ENCODE measurements at regions not wholly inside any gene's neighbourhood (a gene's known extent, or its start where the extent isn't known, plus 50 kb on each side); places are given as distances from the start of the nearest gene placed in this dataset.

- no peak overlapping the region for H3K27ac Mint-ChIP-seq
- intact Hi-C loops (cut with micrococcal nuclease) = loop anchor here (10.0 kb wide), 1 partner anchor 64 kb away; no protein-coding TSS in a partner anchor
- Histone ChIP-seq H3K36me3 (ENCODE audit: insufficient read depth, low read length) (no peaks in the 10 kb centered on the region), H3K9me3 (ENCODE audit: control insufficient read depth in 1 of 2, low read length in 2 of 2) (no peaks in the 10 kb centered on the region), H3K4me3 (ENCODE audit: low read length in 2 of 2) (no peak overlapping the region), H3K4me1 (ENCODE audit: insufficient read depth, low read length) (no peaks in the 10 kb centered on the region), H3K27me3 (ENCODE audit: insufficient read depth, low read length) (no peaks in the 10 kb centered on the region), H3K27ac (ENCODE audit: low read depth, low read length) (no peak overlapping the region)
- ChIA-PET POLR2A (ENCODE audit: partially characterized antibody) (no interaction called here), CTCF (ENCODE audit: partially characterized antibody) (no interaction called here)
- peaks cover 6 to 34% (median 22%) of the 10 kb centered on the region in 8 donors for H3K9me3 Mint-ChIP-seq
- H3K27me3 Mint-ChIP-seq = no peaks in the 10 kb centered on the region
- no peak for DNase-seq
- no peaks in the 10 kb centered on the region for H3K4me1 Mint-ChIP-seq
- no peaks in the 10 kb centered on the region for H3K36me3 Mint-ChIP-seq
- no peak overlapping the region for H3K4me3 Mint-ChIP-seq
Observed at GRCh38 chr16:62370445-62370844, 334.2 kb upstream of the CDH8 start.

GRCh38 chr16:62363501-62363900, 327.3 kb upstream of the CDH8 start:
- DNase-seq = no peak
- H3K4me1 ChIP-seq (ENCODE audit: insufficient read depth, low read length) = no peaks in the 10 kb centered on the region
- POLR2A ChIA-PET (ENCODE audit: partially characterized antibody) = no interaction called here
- no peaks in the 10 kb centered on the region for H3K27me3 ChIP-seq (ENCODE audit: insufficient read depth, low read length)
- H3K4me3 ChIP-seq (ENCODE audit: low read length in 2 of 2) = no peak overlapping the region
- no peaks in the 10 kb centered on the region for H3K9me3 ChIP-seq (ENCODE audit: control insufficient read depth in 1 of 2, low read length in 2 of 2)
- H3K27ac Mint-ChIP-seq = no peak overlapping the region
- H3K27ac ChIP-seq (ENCODE audit: low read depth, low read length) = no peak overlapping the region
- peaks cover 2 to 40% (median 22%) of the 10 kb centered on the region in 8 donors for H3K9me3 Mint-ChIP-seq
- H3K4me1 Mint-ChIP-seq = no peaks in the 10 kb centered on the region
- no peaks in the 10 kb centered on the region for H3K27me3 Mint-ChIP-seq
- no peak overlapping the region for H3K4me3 Mint-ChIP-seq
- CTCF ChIA-PET (ENCODE audit: partially characterized antibody) = no interaction called here
- intact Hi-C loops (cut with micrococcal nuclease) = no loop called here
- no peaks in the 10 kb centered on the region for H3K36me3 ChIP-seq (ENCODE audit: insufficient read depth, low read length)
- H3K36me3 Mint-ChIP-seq = no peaks in the 10 kb centered on the region

- Histone ChIP-seq H3K4me3 (ENCODE audit: low read length in 2 of 2) (no peak overlapping the region), H3K4me1 (ENCODE audit: insufficient read depth, low read length) (no peaks in the 10 kb centered on the region), H3K9me3 (ENCODE audit: control insufficient read depth in 1 of 2, low read length in 2 of 2) (no peaks in the 10 kb centered on the region), H3K36me3 (ENCODE audit: insufficient read depth, low read length) (no peaks in the 10 kb centered on the region), H3K27me3 (ENCODE audit: insufficient read depth, low read length) (no peaks in the 10 kb centered on the region), H3K27ac (ENCODE audit: low read depth, low read length) (no peak overlapping the region)
- no peak for DNase-seq
- Mint-ChIP-seq H3K4me3 (no peak overlapping the region), H3K27me3 (no peaks in the 10 kb centered on the region), H3K36me3 (no peaks in the 10 kb centered on the region), H3K4me1 (no peaks in the 10 kb centered on the region), H3K27ac (no peak overlapping the region), H3K9me3 (peaks cover 3 to 28% (median 17%) of the 10 kb centered on the region in 8 donors)
- ChIA-PET POLR2A (ENCODE audit: partially characterized antibody) (no interaction called here), CTCF (ENCODE audit: partially characterized antibody) (no interaction called here)
- intact Hi-C loops (cut with micrococcal nuclease) = no loop called here
Observed at GRCh38 chr16:62353355-62353754, 317.1 kb upstream of the CDH8 start.

- H3K27me3 ChIP-seq (ENCODE audit: insufficient read depth, low read length) = no peaks in the 10 kb centered on the region
- Mint-ChIP-seq H3K4me3 (no peak overlapping the region), H3K27ac (no peak overlapping the region), H3K27me3 (no peaks in the 10 kb centered on the region), H3K4me1 (no peaks in the 10 kb centered on the region), H3K9me3 (peaks cover 5 to 39% (median 17%) of the 10 kb centered on the region in 8 donors), H3K36me3 (no peaks in the 10 kb centered on the region)
- POLR2A ChIA-PET (ENCODE audit: partially characterized antibody) = no interaction called here
- intact Hi-C loops (cut with micrococcal nuclease) = no loop called here
- H3K4me3 ChIP-seq (ENCODE audit: low read length in 2 of 2) = no peak overlapping the region
- no peak overlapping the region for H3K27ac ChIP-seq (ENCODE audit: low read depth, low read length)
- no peaks in the 10 kb centered on the region for H3K9me3 ChIP-seq (ENCODE audit: control insufficient read depth in 1 of 2, low read length in 2 of 2)
- DNase-seq = no peak
- CTCF ChIA-PET (ENCODE audit: partially characterized antibody) = no interaction called here
- H3K36me3 ChIP-seq (ENCODE audit: insufficient read depth, low read length) = no peaks in the 10 kb centered on the region
- no peaks in the 10 kb centered on the region for H3K4me1 ChIP-seq (ENCODE audit: insufficient read depth, low read length)
Observed at GRCh38 chr16:62342216-62342615, 306.0 kb upstream of the CDH8 start.

- ChIA-PET POLR2A (ENCODE audit: partially characterized antibody) (no interaction called here), CTCF (ENCODE audit: partially characterized antibody) (no interaction called here)
- no peak overlapping the region for H3K27ac ChIP-seq (ENCODE audit: low read depth, low read length)
- no peaks in the 10 kb centered on the region for H3K27me3 ChIP-seq (ENCODE audit: insufficient read depth, low read length)
- no peaks in the 10 kb centered on the region for H3K9me3 ChIP-seq (ENCODE audit: control insufficient read depth in 1 of 2, low read length in 2 of 2)
- Mint-ChIP-seq H3K4me1 (no peaks in the 10 kb centered on the region), H3K9me3 (peaks cover 3 to 26% (median 22%) of the 10 kb centered on the region in 8 donors), H3K27me3 (no peaks in the 10 kb centered on the region), H3K27ac (no peak overlapping the region), H3K36me3 (no peaks in the 10 kb centered on the region), H3K4me3 (no peak overlapping the region)
- no peaks in the 10 kb centered on the region for H3K4me1 ChIP-seq (ENCODE audit: insufficient read depth, low read length)
- no peak overlapping the region for H3K4me3 ChIP-seq (ENCODE audit: low read length in 2 of 2)
- intact Hi-C loops (cut with micrococcal nuclease) = no loop called here
- no peak for DNase-seq
- no peaks in the 10 kb centered on the region for H3K36me3 ChIP-seq (ENCODE audit: insufficient read depth, low read length)
Observed at GRCh38 chr16:62335356-62335755, 299.1 kb upstream of the CDH8 start.

GRCh38 chr16:62321606-62322005, 285.4 kb upstream of the CDH8 start:
- intact Hi-C loops (cut with micrococcal nuclease) = no loop called here
- H3K27ac Mint-ChIP-seq = no peak overlapping the region
- no peaks in the 10 kb centered on the region for H3K36me3 ChIP-seq (ENCODE audit: insufficient read depth, low read length)
- no peaks in the 10 kb centered on the region for H3K27me3 ChIP-seq (ENCODE audit: insufficient read depth, low read length)
- H3K4me1 Mint-ChIP-seq = peaks cover 0 to 2% (median 0%) of the 10 kb centered on the region in 4 donors
- H3K9me3 Mint-ChIP-seq = peaks cover 3 to 38% (median 25%) of the 10 kb centered on the region in 8 donors
- no peak overlapping the region for H3K4me3 ChIP-seq (ENCODE audit: low read length in 2 of 2)
- peaks cover 0 to 4% of the 10 kb centered on the region in 2 donors for H3K9me3 ChIP-seq (ENCODE audit: control insufficient read depth in 1 of 2, low read length in 2 of 2)
- H3K27ac ChIP-seq (ENCODE audit: low read depth, low read length) = no peak overlapping the region
- no peak for DNase-seq
- H3K4me3 Mint-ChIP-seq = no peak overlapping the region
- ChIA-PET CTCF (ENCODE audit: partially characterized antibody) (no interaction called here), POLR2A (ENCODE audit: partially characterized antibody) (no interaction called here)
- H3K27me3 Mint-ChIP-seq = peaks cover 0 to 1% of the 10 kb centered on the region in 2 donors
- H3K4me1 ChIP-seq (ENCODE audit: insufficient read depth, low read length) = no peaks in the 10 kb centered on the region
- H3K36me3 Mint-ChIP-seq = no peaks in the 10 kb centered on the region

GRCh38 chr16:62298600-62298999, 262.4 kb upstream of the CDH8 start:
- H3K27ac ChIP-seq (ENCODE audit: low read depth, low read length) = no peak overlapping the region
- H3K27ac Mint-ChIP-seq = no peak overlapping the region
- no peaks in the 10 kb centered on the region for H3K27me3 ChIP-seq (ENCODE audit: insufficient read depth, low read length)
- no peaks in the 10 kb centered on the region for H3K36me3 ChIP-seq (ENCODE audit: insufficient read depth, low read length)
- H3K4me1 ChIP-seq (ENCODE audit: insufficient read depth, low read length) = no peaks in the 10 kb centered on the region
- H3K4me3 ChIP-seq (ENCODE audit: low read length in 2 of 2) = no peak overlapping the region
- no peak for DNase-seq
- H3K36me3 Mint-ChIP-seq = no peaks in the 10 kb centered on the region
- ChIA-PET POLR2A (ENCODE audit: partially characterized antibody) (no interaction called here), CTCF (ENCODE audit: partially characterized antibody) (interaction anchor here (0.7 kb wide), 1 partner anchor 48 kb away, joined by 3 read pairs; no protein-coding TSS in a partner anchor)
- no peaks in the 10 kb centered on the region for H3K27me3 Mint-ChIP-seq
- peaks cover 4 to 59% (median 27%) of the 10 kb centered on the region in 8 donors for H3K9me3 Mint-ChIP-seq
- no peaks in the 10 kb centered on the region for H3K9me3 ChIP-seq (ENCODE audit: control insufficient read depth in 1 of 2, low read length in 2 of 2)
- intact Hi-C loops (cut with micrococcal nuclease) = no loop called here
- no peak overlapping the region for H3K4me3 Mint-ChIP-seq
- no peaks in the 10 kb centered on the region for H3K4me1 Mint-ChIP-seq
